ENCODE measurements at regions not wholly inside any gene's neighbourhood (a gene's known extent, or its start where the extent isn't known, plus 50 kb on each side); places are given as distances from the start of the nearest gene placed in this dataset.

- TF ChIP-seq CTCF (IDR thresholded peaks at IDR 0.05) = no peak
- no peak for DNase-seq (ENCODE audit: low spot score)
- peaks cover 33% of the 10 kb centered on the region for H3K4me1 Mint-ChIP-seq (ENCODE audit: low read depth)
- no peaks in the 10 kb centered on the region for H3K27me3 Mint-ChIP-seq (ENCODE audit: low read depth)
- peaks cover 1% of the 10 kb centered on the region for H3K36me3 Mint-ChIP-seq (ENCODE audit: low read depth)
- H3K27ac Mint-ChIP-seq (ENCODE audit: unreplicated experiment) = no peak overlapping the region
- H3K9me3 Mint-ChIP-seq (ENCODE audit: low read depth) = no peaks in the 10 kb centered on the region
- no peak overlapping the region for H3K4me3 Mint-ChIP-seq (ENCODE audit: unreplicated experiment)
Observed at GRCh38 chr16:65532846-65533245, 411.0 kb upstream of the CDH11 start.

- no peak for DNase-seq (ENCODE audit: low spot score)
- H3K9me3 Mint-ChIP-seq (ENCODE audit: low read depth) = peaks cover 5% of the 10 kb centered on the region
- H3K27me3 Mint-ChIP-seq (ENCODE audit: low read depth) = no peaks in the 10 kb centered on the region
- H3K4me3 Mint-ChIP-seq (ENCODE audit: unreplicated experiment) = no peak overlapping the region
- H3K27ac Mint-ChIP-seq (ENCODE audit: unreplicated experiment) = no peak overlapping the region
- no peak for TF ChIP-seq CTCF (IDR thresholded peaks at IDR 0.05)
- peaks cover 5% of the 10 kb centered on the region for H3K36me3 Mint-ChIP-seq (ENCODE audit: low read depth)
- peaks cover 33% of the 10 kb centered on the region for H3K4me1 Mint-ChIP-seq (ENCODE audit: low read depth)
Observed at GRCh38 chr16:65532258-65532657, 410.4 kb upstream of the CDH11 start.

GRCh38 chr16:65531475-65531874 lies 409.6 kb upstream of the CDH11 start:
- DNase-seq (ENCODE audit: low spot score) = no peak
- Mint-ChIP-seq H3K27ac (ENCODE audit: unreplicated experiment) (no peak overlapping the region), H3K4me3 (ENCODE audit: unreplicated experiment) (no peak overlapping the region), H3K27me3 (ENCODE audit: low read depth) (no peaks in the 10 kb centered on the region), H3K4me1 (ENCODE audit: low read depth) (peaks cover 33% of the 10 kb centered on the region), H3K9me3 (ENCODE audit: low read depth) (peaks cover 9% of the 10 kb centered on the region), H3K36me3 (ENCODE audit: low read depth) (peaks cover 6% of the 10 kb centered on the region)
- no peak for TF ChIP-seq CTCF (IDR thresholded peaks at IDR 0.05)

- Mint-ChIP-seq H3K4me1 (ENCODE audit: low read depth) (peaks cover 55% of the 10 kb centered on the region), H3K27me3 (ENCODE audit: low read depth) (no peaks in the 10 kb centered on the region), H3K27ac (ENCODE audit: unreplicated experiment) (peak overlapping the region; percentile 72), H3K36me3 (ENCODE audit: low read depth) (peaks cover 6% of the 10 kb centered on the region), H3K9me3 (ENCODE audit: low read depth) (peaks cover 9% of the 10 kb centered on the region), H3K4me3 (ENCODE audit: unreplicated experiment) (no peak overlapping the region)
- TF ChIP-seq CTCF (IDR thresholded peaks at IDR 0.05) = peak; percentile 54
- DNase-seq (ENCODE audit: low spot score) = no peak
Observed at GRCh38 chr16:65525707-65526106, 403.8 kb upstream of the CDH11 start.

GRCh38 chr16:65524997-65525396 lies 403.1 kb upstream of the CDH11 start:
- TF ChIP-seq CTCF (IDR thresholded peaks at IDR 0.05) = no peak
- Mint-ChIP-seq H3K27me3 (ENCODE audit: low read depth) (no peaks in the 10 kb centered on the region), H3K9me3 (ENCODE audit: low read depth) (peaks cover 9% of the 10 kb centered on the region), H3K27ac (ENCODE audit: unreplicated experiment) (peak overlapping the region; percentile 97), H3K36me3 (ENCODE audit: low read depth) (peaks cover 6% of the 10 kb centered on the region), H3K4me3 (ENCODE audit: unreplicated experiment) (no peak overlapping the region), H3K4me1 (ENCODE audit: low read depth) (peaks cover 62% of the 10 kb centered on the region)
- no peak for DNase-seq (ENCODE audit: low spot score)
